Ishikawa (cell line): ENCODE measurements at regions not wholly inside any gene's neighbourhood (a gene's known extent, or its start where the extent isn't known, plus 50 kb on each side); places are given as distances from the start of the nearest gene placed in this dataset.

Experiments
- CEBPB ChIP-seq: IDR thresholded peaks from 2 replicates; pipeline ENCODE4 v1.6.1; 2012
- CREB1 ChIP-seq: IDR thresholded peaks from 2 replicates; pipeline ENCODE4 v1.6.1; 2012; ENCODE audit warnings: low read depth
- EGR1 ChIP-seq: IDR thresholded peaks from 2 replicates; pipeline ENCODE4 v1.6.1; 2012
- EP300 ChIP-seq: IDR thresholded peaks from 2 replicates; pipeline ENCODE4 v1.6.1; 2012; ENCODE audit warnings: borderline replicate concordance
- FOXM1 ChIP-seq: IDR thresholded peaks from 2 replicates; pipeline ENCODE4 v1.6.1; 2012; ENCODE audit warnings: low read depth, borderline replicate concordance
- NFIC ChIP-seq: IDR thresholded peaks from 2 replicates; pipeline ENCODE4 v1.6.1; 2012
- RAD21 ChIP-seq: IDR thresholded peaks from 2 replicates; pipeline ENCODE4 v1.6.1; 2012; ENCODE audit warnings: low read depth
- REST ChIP-seq: IDR thresholded peaks from 2 replicates; pipeline ENCODE4 v1.6.1; 2012; ENCODE audit warnings: low read depth, mild to moderate bottlenecking
- TAF1 ChIP-seq: IDR thresholded peaks from 2 replicates; pipeline ENCODE4 v1.6.1; 2012; ENCODE audit warnings: low read depth, mild to moderate bottlenecking
- TCF12 ChIP-seq: IDR thresholded peaks from 2 replicates; pipeline ENCODE4 v1.6.1; 2012; ENCODE audit warnings: low read depth
- TEAD4 ChIP-seq: IDR thresholded peaks from 2 replicates; pipeline ENCODE4 v1.6.1; 2012
- YY1 ChIP-seq: IDR thresholded peaks from 2 replicates; pipeline ENCODE4 v1.6.1; 2012; ENCODE audit warnings: low read depth
- ZBTB7A ChIP-seq: IDR thresholded peaks from 2 replicates; pipeline ENCODE4 v1.6.1; 2012; ENCODE audit warnings: low read depth
- TF ChIP-seq, protein P1 (sequence below): IDR thresholded peaks from 2 replicates; pipeline ENCODE4 v1.6.1; 2012
- TF ChIP-seq, protein P2 (sequence below): IDR thresholded peaks from 2 replicates; pipeline ENCODE4 v1.6.1; 2012

- no peak for TF ChIP-seq EP300
- TF ChIP-seq, protein P1, sequence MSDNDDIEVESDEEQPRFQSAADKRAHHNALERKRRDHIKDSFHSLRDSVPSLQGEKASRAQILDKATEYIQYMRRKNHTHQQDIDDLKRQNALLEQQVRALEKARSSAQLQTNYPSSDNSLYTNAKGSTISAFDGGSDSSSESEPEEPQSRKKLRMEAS, result no peak
- TF ChIP-seq, protein P2, sequence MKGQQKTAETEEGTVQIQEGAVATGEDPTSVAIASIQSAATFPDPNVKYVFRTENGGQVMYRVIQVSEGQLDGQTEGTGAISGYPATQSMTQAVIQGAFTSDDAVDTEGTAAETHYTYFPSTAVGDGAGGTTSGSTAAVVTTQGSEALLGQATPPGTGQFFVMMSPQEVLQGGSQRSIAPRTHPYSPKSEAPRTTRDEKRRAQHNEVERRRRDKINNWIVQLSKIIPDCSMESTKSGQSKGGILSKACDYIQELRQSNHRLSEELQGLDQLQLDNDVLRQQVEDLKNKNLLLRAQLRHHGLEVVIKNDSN, result no peak
- TF ChIP-seq TEAD4, result no peak
Measured at GRCh38 chr3:40975711-40976121, 223.6 kb upstream of the CTNNB1 start.

DNA sequence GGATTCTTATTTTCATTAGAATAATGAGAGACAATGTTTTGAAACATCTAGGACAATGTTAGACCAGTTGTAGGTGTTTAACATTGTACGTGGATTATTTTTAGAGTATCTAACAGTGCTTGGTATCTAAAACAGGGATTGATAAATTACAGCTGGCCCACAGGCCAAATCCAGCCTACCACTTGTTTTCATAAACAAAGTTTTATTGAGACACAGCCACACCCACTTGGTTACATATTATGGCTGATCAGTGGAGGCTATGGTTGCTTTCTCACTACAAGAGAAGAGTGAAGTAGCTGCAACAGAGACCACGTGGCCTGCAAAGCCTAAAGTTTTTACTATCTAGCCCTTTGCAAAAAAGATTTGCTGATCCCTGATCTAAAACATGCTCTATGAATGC is 223.1 kb upstream of the CTNNB1 start:
- TF ChIP-seq TEAD4 (no peak), FOXM1 (no peak), TAF1 (no peak), YY1 (no peak), REST (no peak), EGR1 (no peak), EP300 (no peak), NFIC (no peak), CEBPB (no peak), RAD21 (no peak), CREB1 (no peak), TCF12 (no peak), ZBTB7A (no peak)
- TF ChIP-seq, protein P1, result no peak
- TF ChIP-seq, protein P2, result no peak

DNA sequence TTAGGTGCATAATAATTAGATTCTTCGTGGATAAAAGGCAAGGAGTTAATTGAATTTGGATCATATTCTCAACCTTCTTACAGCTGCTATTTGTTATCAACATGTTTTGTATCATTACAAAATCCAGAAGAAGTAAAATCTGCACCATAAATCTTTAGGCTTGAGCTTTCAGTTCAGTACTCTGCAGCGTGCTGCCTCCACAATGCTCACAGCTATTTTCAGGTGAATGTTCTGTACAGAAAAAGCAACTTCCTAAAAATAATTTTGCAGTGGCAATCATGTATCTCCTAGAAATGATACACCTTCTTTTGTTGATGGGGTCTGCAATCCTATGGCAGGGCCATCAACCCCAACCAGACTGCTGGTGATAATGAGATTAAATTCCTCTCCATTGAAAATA is 220.9 kb upstream of the CTNNB1 start:
- TF ChIP-seq FOXM1, result no peak
- TF ChIP-seq, protein P1, result no peak
- TF ChIP-seq EGR1, result no peak
- no peak for TF ChIP-seq EP300
- TF ChIP-seq ZBTB7A, result no peak
- TF ChIP-seq YY1, result no peak
- TF ChIP-seq TCF12, result no peak
- TF ChIP-seq CEBPB, result no peak
- no peak for TF ChIP-seq NFIC
- TF ChIP-seq CREB1, result no peak
- no peak for TF ChIP-seq TEAD4
- no peak for TF ChIP-seq RAD21
- TF ChIP-seq REST, result no peak
- TF ChIP-seq, protein P2, result no peak

DNA sequence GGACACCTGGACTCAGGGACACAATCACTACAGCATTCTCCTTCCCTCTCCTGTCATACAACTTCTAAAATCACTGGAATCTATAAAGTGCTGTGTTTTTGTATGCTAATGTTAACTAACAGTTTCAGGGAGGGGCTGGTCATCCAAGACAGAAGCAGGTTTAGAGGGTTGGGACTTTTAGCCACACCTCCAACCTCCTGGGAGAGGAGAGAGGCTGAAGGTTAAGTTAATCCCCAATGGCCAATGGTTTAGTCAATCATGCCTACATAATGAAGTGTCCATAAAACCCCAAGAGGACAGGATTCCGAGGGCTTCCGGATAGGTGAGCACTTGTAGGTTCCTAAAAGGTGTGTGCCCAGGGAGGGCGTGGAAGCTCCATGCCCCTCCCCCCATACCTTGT is 219.3 kb upstream of the CTNNB1 start:
- TF ChIP-seq EGR1 (no peak), TCF12 (no peak), CREB1 (no peak), EP300 (no peak), CEBPB (no peak)
- TF ChIP-seq, protein P2, result no peak

- TF ChIP-seq EGR1, result no peak
- TF ChIP-seq NFIC, result no peak
- TF ChIP-seq REST, result no peak
- TF ChIP-seq CREB1, result no peak
- no peak for TF ChIP-seq ZBTB7A
- no peak for TF ChIP-seq TCF12
- no peak for TF ChIP-seq EP300
- no peak for TF ChIP-seq CEBPB
- TF ChIP-seq, protein P2, result no peak
- no peak for TF ChIP-seq TAF1
Measured at GRCh38 chr3:40980467-40980866, 218.8 kb upstream of the CTNNB1 start.
